HEK293 (cell line): ENCODE measurements at regions not wholly inside any gene's neighbourhood (a gene's known extent, or its start where the extent isn't known, plus 50 kb on each side); places are given as distances from the start of the nearest gene placed in this dataset.

Experiments
- CTCF ChIA-PET: fragments of 350-600 bp; formaldehyde crosslinking; extraction: SDS; loops from one replicate; lab custom pipeline; 2021; ENCODE audit warnings: antibody characterized with exemption; lab: Yijun Ruan, JAX
- POLR2A ChIA-PET: fragments of 300-600 bp; formaldehyde crosslinking; extraction: SDS; loops from one replicate; lab custom pipeline; 2020; ENCODE audit warnings: antibody characterized with exemption, inconsistent platforms; lab: Yijun Ruan, JAX
- H3K27ac ChIP-seq: fragments of 200-500 bp; sonication (Bioruptor generic); 2 replicates; pipeline ENCODE4 v1.5.1; 2014; ENCODE audit warnings: low read depth, low read length, control low read depth, inconsistent platforms; ENCODE audit errors: extremely low read depth
- H3K36me3 ChIP-seq, 2 experiments: fragments of 200-500 bp in 1 of 2; sonication (Bioruptor generic) in 1 of 2; 1 replicate in 1 of 2; 2 replicates in 1 of 2; pipeline ENCODE4 v1.5.1; 2014 to 2017; ENCODE audit warnings: inconsistent platforms in 2 of 2, low read length in 2 of 2; ENCODE audit not compliant: control insufficient read depth in 2 of 2, insufficient read depth in 1 of 2
- H3K4me1 ChIP-seq: fragments of 200-500 bp; sonication (Bioruptor generic); 2 replicates; pipeline ENCODE4 v1.5.1; 2014; ENCODE audit warnings: mild to moderate bottlenecking, low read length, inconsistent platforms; ENCODE audit not compliant: control insufficient read depth, insufficient read depth
- H3K4me3 ChIP-seq: 2 replicates; pipeline ENCODE4 v1.5.1; 2011; ENCODE audit warnings: low read depth, mild to moderate bottlenecking, control low read depth, low read length, moderate library complexity
- H3K9me3 ChIP-seq: fragments of 200-500 bp; sonication (Bioruptor generic); 2 replicates; pipeline ENCODE4 v1.5.1; 2014; ENCODE audit warnings: low read depth, low read length, inconsistent platforms; ENCODE audit not compliant: control insufficient read depth, insufficient read depth
- GLIS1 ChIP-seq: fragments of 450-650 bp; formaldehyde crosslinking; IDR thresholded peaks from 2 replicates; pipeline ENCODE4 v1.5.1; 2016; ENCODE audit warnings: missing biosample characterization, missing genetic modification characterization
- GLIS2 ChIP-seq: fragments of 450-650 bp; formaldehyde crosslinking; IDR thresholded peaks from 2 replicates; pipeline ENCODE4 v1.5.1; 2016; ENCODE audit warnings: missing biosample characterization, missing genetic modification characterization
- INSM2 ChIP-seq: fragments of 450-650 bp; formaldehyde crosslinking; IDR thresholded peaks from 2 replicates; pipeline ENCODE4 v1.5.1; 2016; ENCODE audit warnings: missing biosample characterization, missing genetic modification characterization
- SETDB1 ChIP-seq: IDR thresholded peaks from one replicate; pipeline ENCODE4 v1.6.1; 2017; ENCODE audit warnings: mild to moderate bottlenecking, low read length, moderate library complexity, mixed read lengths; ENCODE audit not compliant: insufficient read length
- ZBTB1 ChIP-seq: fragments of 450-650 bp; formaldehyde crosslinking; IDR thresholded peaks from 2 replicates; pipeline ENCODE4 v1.5.1; 2016; ENCODE audit warnings: missing biosample characterization, missing genetic modification characterization
- ZBTB11 ChIP-seq: fragments of 450-650 bp; formaldehyde crosslinking; conservative IDR thresholded peaks from 2 replicates; pipeline ENCODE4 v1.5.1; 2016; ENCODE audit warnings: low read depth, missing biosample characterization, missing genetic modification characterization
- ZBTB17 ChIP-seq: fragments of 450-650 bp; formaldehyde crosslinking; IDR thresholded peaks from 2 replicates; pipeline ENCODE4 v1.5.1; 2016; ENCODE audit warnings: missing biosample characterization, missing genetic modification characterization
- ZBTB49 ChIP-seq: fragments of 450-650 bp; formaldehyde crosslinking; IDR thresholded peaks from 2 replicates; pipeline ENCODE4 v1.5.1; 2016; ENCODE audit warnings: missing biosample characterization, missing genetic modification characterization, low read depth
- ZEB2 ChIP-seq: fragments of 450-650 bp; formaldehyde crosslinking; IDR thresholded peaks from 2 replicates; pipeline ENCODE4 v1.5.1; 2016; ENCODE audit warnings: missing biosample characterization, missing genetic modification characterization
- ZNF133 ChIP-seq: fragments of 450-650 bp; formaldehyde crosslinking; IDR thresholded peaks from 2 replicates; pipeline ENCODE4 v1.5.1; 2016; ENCODE audit warnings: missing biosample characterization, missing genetic modification characterization
- ZNF146 ChIP-seq: fragments of 450-650 bp; formaldehyde crosslinking; IDR thresholded peaks from 2 replicates; pipeline ENCODE4 v1.5.1; 2016; ENCODE audit warnings: missing biosample characterization, missing genetic modification characterization
- ZNF174 ChIP-seq: fragments of 450-650 bp; formaldehyde crosslinking; IDR thresholded peaks from 2 replicates; pipeline ENCODE4 v1.5.0; 2017; ENCODE audit warnings: missing biosample characterization, mild to moderate bottlenecking, missing genetic modification characterization
- ZNF214 ChIP-seq: fragments of 450-650 bp; formaldehyde crosslinking; IDR thresholded peaks from 2 replicates; pipeline ENCODE4 v1.5.1; 2017; ENCODE audit warnings: missing biosample characterization, mild to moderate bottlenecking, missing genetic modification characterization, borderline replicate concordance
- ZNF362 ChIP-seq: fragments of 450-650 bp; formaldehyde crosslinking; IDR thresholded peaks from 2 replicates; pipeline ENCODE4 v1.5.1; 2016; ENCODE audit warnings: missing biosample characterization, missing genetic modification characterization
- ZNF398 ChIP-seq: fragments of 450-650 bp; formaldehyde crosslinking; IDR thresholded peaks from 2 replicates; pipeline ENCODE4 v1.5.1; 2017; ENCODE audit warnings: missing biosample characterization, missing genetic modification characterization
- ZNF560 ChIP-seq: fragments of 450-650 bp; formaldehyde crosslinking; IDR thresholded peaks from 2 replicates; pipeline ENCODE4 v1.5.1; 2017; ENCODE audit warnings: missing biosample characterization, missing genetic modification characterization, borderline replicate concordance
- ZNF561 ChIP-seq: fragments of 450-650 bp; IDR thresholded peaks from 2 replicates; pipeline ENCODE4 v1.5.1; 2018; ENCODE audit warnings: missing biosample characterization, missing genetic modification characterization, borderline replicate concordance
- ZNF585B ChIP-seq: fragments of 450-650 bp; formaldehyde crosslinking; IDR thresholded peaks from 2 replicates; pipeline ENCODE4 v1.5.1; 2016; ENCODE audit warnings: missing biosample characterization, missing genetic modification characterization
- ZNF621 ChIP-seq: fragments of 450-650 bp; formaldehyde crosslinking; IDR thresholded peaks from 2 replicates; pipeline ENCODE4 v1.5.1; 2017; ENCODE audit warnings: missing biosample characterization, missing genetic modification characterization
- ZNF623 ChIP-seq: fragments of 450-650 bp; formaldehyde crosslinking; IDR thresholded peaks from 2 replicates; pipeline ENCODE4 v1.5.1; 2016; ENCODE audit warnings: missing biosample characterization, missing genetic modification characterization
- ZNF692 ChIP-seq: fragments of 450-650 bp; formaldehyde crosslinking; IDR thresholded peaks from 2 replicates; pipeline ENCODE4 v1.5.1; 2016; ENCODE audit warnings: missing biosample characterization, missing genetic modification characterization
- ZNF777 ChIP-seq: fragments of 450-650 bp; formaldehyde crosslinking; IDR thresholded peaks from 2 replicates; pipeline ENCODE4 v1.5.1; 2017; ENCODE audit warnings: missing biosample characterization, missing genetic modification characterization, borderline replicate concordance

GRCh38 chr14:30006695-30007094 lies 79.0 kb upstream of the PRKD1 start:
- POLR2A ChIA-PET: no interaction called here
- H3K27ac ChIP-seq: no peak overlapping the region
- H3K4me3 ChIP-seq: no peak overlapping the region
- no peaks in the 10 kb centered on the region for H3K9me3 ChIP-seq
- no peaks in the 10 kb centered on the region for H3K36me3 ChIP-seq
- TF ChIP-seq ZBTB17 (tag by site-specific recombination) (no peak), ZEB2 (tag by site-specific recombination) (no peak), INSM2 (tag by site-specific recombination) (no peak)
- CTCF ChIA-PET: interaction anchor here (1.1 to 2.9 kb wide), 3 partner anchors 297 to 471 kb away, joined by 3 to 24 read pairs (median 7); no protein-coding TSS in a partner anchor
- peaks cover 9% of the 10 kb centered on the region; the same call in 1 of the 2 replicates for H3K4me1 ChIP-seq

- CTCF ChIA-PET: no interaction called here
- POLR2A ChIA-PET: no interaction called here
- Histone ChIP-seq H3K4me1 (no peaks in the 10 kb centered on the region), H3K27ac (no peak overlapping the region), H3K4me3 (no peak overlapping the region), H3K36me3 (no peaks in the 10 kb centered on the region)
- TF ChIP-seq ZNF362 (tag by site-specific recombination) (no peak), ZNF623 (no peak), ZNF777 (tag by site-specific recombination) (no peak), ZNF621 (tag by site-specific recombination) (no peak), ZNF692 (tag by site-specific recombination) (no peak), ZNF398 (tag by site-specific recombination) (no peak), SETDB1 (no peak), ZNF214 (tag by site-specific recombination) (no peak), ZBTB17 (tag by site-specific recombination) (no peak), GLIS2 (tag by site-specific recombination) (no peak), ZNF133 (tag by site-specific recombination) (no peak), ZBTB1 (no peak), ZBTB11 (tag by site-specific recombination) (no peak), ZNF174 (tag by site-specific recombination) (no peak), GLIS1 (tag by site-specific recombination) (no peak), ZNF561 (tag by site-specific recombination) (no peak), ZBTB49 (no peak), ZNF560 (no peak), ZNF146 (no peak), ZNF585B (tag by site-specific recombination) (no peak)
- TF ChIP-seq, all 188 proteins: peak for 0
- H3K9me3 ChIP-seq: no peaks in the 10 kb centered on the region
Measured at GRCh38 chr14:30015489-30015888, 87.8 kb upstream of the PRKD1 start.
